ENCODE measurements at regions not wholly inside any gene's neighbourhood (a gene's known extent, or its start where the extent isn't known, plus 50 kb on each side); places are given as distances from the start of the nearest gene placed in this dataset.
"Not testable (repeated sequence)": the region's sequence is repeated elsewhere in the genome, so short reads cannot be mapped to it uniquely, and the experiment has no call there.

GRCh38 chr3:8164145-8164544, 337.5 kb upstream of the LMCD1 start:
- TF ChIP-seq CTCF (IDR thresholded peaks at IDR 0.05; ENCODE audit: unreplicated experiment) = no peak
- H3K27me3 Mint-ChIP-seq (ENCODE audit: low read depth) = peaks cover 7% of the 10 kb centered on the region
- no peak overlapping the region for H3K4me3 Mint-ChIP-seq
- no peaks in the 10 kb centered on the region for H3K4me1 Mint-ChIP-seq
- peaks cover 5% of the 10 kb centered on the region for H3K9me3 Mint-ChIP-seq
- no peak for DNase-seq (ENCODE audit: low spot score in 2 of 2, unreplicated experiment in 2 of 2)
- no peaks in the 10 kb centered on the region for H3K36me3 Mint-ChIP-seq
- H3K27ac Mint-ChIP-seq = no peak overlapping the region

GRCh38 chr3:8166014-8166413, 335.6 kb upstream of the LMCD1 start:
- DNase-seq (ENCODE audit: low spot score in 2 of 2, unreplicated experiment in 2 of 2) = no peak
- Mint-ChIP-seq H3K4me3 (no peak overlapping the region), H3K36me3 (no peaks in the 10 kb centered on the region), H3K27me3 (ENCODE audit: low read depth) (peaks cover 5% of the 10 kb centered on the region), H3K4me1 (no peaks in the 10 kb centered on the region), H3K27ac (no peak overlapping the region), H3K9me3 (peaks cover 5% of the 10 kb centered on the region)
- no peak for TF ChIP-seq CTCF (IDR thresholded peaks at IDR 0.05; ENCODE audit: unreplicated experiment)

GRCh38 chr3:8170971-8171508, 330.6 kb upstream of the LMCD1 start:
- H3K4me1 Mint-ChIP-seq = no peaks in the 10 kb centered on the region
- no peak overlapping the region for H3K27ac Mint-ChIP-seq
- no peak overlapping the region for H3K4me3 Mint-ChIP-seq
- DNase-seq (ENCODE audit: low spot score in 2 of 2, unreplicated experiment in 2 of 2) = no peak
- H3K9me3 Mint-ChIP-seq = peaks cover 4% of the 10 kb centered on the region
- TF ChIP-seq CTCF (IDR thresholded peaks at IDR 0.05; ENCODE audit: unreplicated experiment) = no peak
- peaks cover 14% of the 10 kb centered on the region for H3K27me3 Mint-ChIP-seq (ENCODE audit: low read depth)
- no peaks in the 10 kb centered on the region for H3K36me3 Mint-ChIP-seq

GRCh38 chr3:8173892-8174291, 327.7 kb upstream of the LMCD1 start:
- TF ChIP-seq CTCF (IDR thresholded peaks at IDR 0.05; ENCODE audit: unreplicated experiment) = no peak
- H3K36me3 Mint-ChIP-seq = no peaks in the 10 kb centered on the region
- H3K27me3 Mint-ChIP-seq (ENCODE audit: low read depth) = peaks cover 16% of the 10 kb centered on the region
- peaks cover 2% of the 10 kb centered on the region for H3K4me1 Mint-ChIP-seq
- no peak for DNase-seq (ENCODE audit: low spot score in 2 of 2, unreplicated experiment in 2 of 2)
- H3K27ac Mint-ChIP-seq = no peak overlapping the region
- H3K9me3 Mint-ChIP-seq = no peaks in the 10 kb centered on the region
- H3K4me3 Mint-ChIP-seq = no peak overlapping the region

GRCh38 chr3:8176759-8177483, 324.7 kb upstream of the LMCD1 start:
- not testable (repeated sequence) for H3K4me3 Mint-ChIP-seq; H3K4me1 Mint-ChIP-seq; H3K9me3 Mint-ChIP-seq; H3K27ac Mint-ChIP-seq; DNase-seq (ENCODE audit: low spot score in 2 of 2, unreplicated experiment in 2 of 2); H3K36me3 Mint-ChIP-seq
- H3K27me3 Mint-ChIP-seq (ENCODE audit: low read depth) = peaks cover 16% of the 10 kb centered on the region

GRCh38 chr3:8178516-8178915, 323.1 kb upstream of the LMCD1 start:
- not testable (repeated sequence) for H3K36me3 Mint-ChIP-seq; H3K4me3 Mint-ChIP-seq; H3K27ac Mint-ChIP-seq; H3K9me3 Mint-ChIP-seq; DNase-seq (ENCODE audit: low spot score in 2 of 2, unreplicated experiment in 2 of 2); H3K4me1 Mint-ChIP-seq
- H3K27me3 Mint-ChIP-seq (ENCODE audit: low read depth) = peaks cover 16% of the 10 kb centered on the region

All from mesothelial cell of epicardium (in vitro differentiated cells).